Mesothelial cell of epicardium (in vitro differentiated cells): ENCODE measurements at regions not wholly inside any gene's neighbourhood (a gene's known extent, or its start where the extent isn't known, plus 50 kb on each side); places are given as distances from the start of the nearest gene placed in this dataset.

Experiments
- DNase-seq, 2 experiments: peaks; one replicate each; pipeline ENCODE4 v3.0.0; 2021; ENCODE audit warnings: low spot score in 2 of 2; ENCODE audit not compliant: unreplicated experiment in 2 of 2
- H3K27ac Mint-ChIP-seq: 2 replicates; pipeline ENCODE4 v1.8.0; 2021; ENCODE audit warnings: mixed read lengths
- H3K27me3 Mint-ChIP-seq: 2 replicates; pipeline ENCODE4 v1.8.0; 2021; ENCODE audit warnings: low read depth, mixed read lengths
- H3K36me3 Mint-ChIP-seq: 2 replicates; pipeline ENCODE4 v1.8.0; 2021; ENCODE audit warnings: mixed read lengths
- H3K4me1 Mint-ChIP-seq: 2 replicates; pipeline ENCODE4 v1.8.0; 2021; ENCODE audit warnings: mixed read lengths
- H3K4me3 Mint-ChIP-seq: 2 replicates; pipeline ENCODE4 v1.8.0; 2021; ENCODE audit warnings: mild to moderate bottlenecking, moderate library complexity, mixed read lengths
- H3K9me3 Mint-ChIP-seq: 2 replicates; pipeline ENCODE4 v1.8.0; 2021; ENCODE audit warnings: mixed read lengths
- TF ChIP-seq, protein P1 (sequence below): fragments of 200-600 bp; sonication (generic); IDR thresholded peaks from one replicate; pipeline ENCODE4 v1.5.0; 2021; ENCODE audit warnings: antibody characterized with exemption; ENCODE audit not compliant: unreplicated experiment

DNA sequence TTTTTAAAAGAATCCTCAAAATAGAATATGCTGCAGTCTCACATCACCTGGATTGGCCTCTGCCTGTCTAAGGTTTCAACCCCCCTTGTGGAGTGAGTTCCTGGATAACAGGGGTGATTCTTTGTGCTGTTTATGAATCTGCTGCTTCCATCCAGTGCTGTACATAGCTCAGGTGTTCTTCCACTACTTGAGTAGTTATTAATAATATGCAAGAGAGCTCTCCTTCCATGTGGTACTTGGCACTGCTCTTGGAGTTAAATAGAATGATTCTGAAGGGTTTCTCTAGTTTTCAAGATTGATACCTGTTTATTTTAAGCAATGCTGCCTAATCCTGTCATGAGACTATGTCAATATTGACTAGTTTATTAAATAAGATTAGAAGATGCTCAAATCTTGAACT lies 273.6 kb downstream of the RDH14 start:
- TF ChIP-seq, protein P1, sequence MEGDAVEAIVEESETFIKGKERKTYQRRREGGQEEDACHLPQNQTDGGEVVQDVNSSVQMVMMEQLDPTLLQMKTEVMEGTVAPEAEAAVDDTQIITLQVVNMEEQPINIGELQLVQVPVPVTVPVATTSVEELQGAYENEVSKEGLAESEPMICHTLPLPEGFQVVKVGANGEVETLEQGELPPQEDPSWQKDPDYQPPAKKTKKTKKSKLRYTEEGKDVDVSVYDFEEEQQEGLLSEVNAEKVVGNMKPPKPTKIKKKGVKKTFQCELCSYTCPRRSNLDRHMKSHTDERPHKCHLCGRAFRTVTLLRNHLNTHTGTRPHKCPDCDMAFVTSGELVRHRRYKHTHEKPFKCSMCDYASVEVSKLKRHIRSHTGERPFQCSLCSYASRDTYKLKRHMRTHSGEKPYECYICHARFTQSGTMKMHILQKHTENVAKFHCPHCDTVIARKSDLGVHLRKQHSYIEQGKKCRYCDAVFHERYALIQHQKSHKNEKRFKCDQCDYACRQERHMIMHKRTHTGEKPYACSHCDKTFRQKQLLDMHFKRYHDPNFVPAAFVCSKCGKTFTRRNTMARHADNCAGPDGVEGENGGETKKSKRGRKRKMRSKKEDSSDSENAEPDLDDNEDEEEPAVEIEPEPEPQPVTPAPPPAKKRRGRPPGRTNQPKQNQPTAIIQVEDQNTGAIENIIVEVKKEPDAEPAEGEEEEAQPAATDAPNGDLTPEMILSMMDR, result no peak
- H3K27ac Mint-ChIP-seq, result no peak overlapping the region
- H3K4me1 Mint-ChIP-seq, result peaks cover 9% of the 10 kb centered on the region
- no peaks in the 10 kb centered on the region for H3K27me3 Mint-ChIP-seq
- no peak for DNase-seq
- H3K4me3 Mint-ChIP-seq, result no peak overlapping the region
- no peaks in the 10 kb centered on the region for H3K36me3 Mint-ChIP-seq
- peaks cover 10% of the 10 kb centered on the region for H3K9me3 Mint-ChIP-seq

DNA sequence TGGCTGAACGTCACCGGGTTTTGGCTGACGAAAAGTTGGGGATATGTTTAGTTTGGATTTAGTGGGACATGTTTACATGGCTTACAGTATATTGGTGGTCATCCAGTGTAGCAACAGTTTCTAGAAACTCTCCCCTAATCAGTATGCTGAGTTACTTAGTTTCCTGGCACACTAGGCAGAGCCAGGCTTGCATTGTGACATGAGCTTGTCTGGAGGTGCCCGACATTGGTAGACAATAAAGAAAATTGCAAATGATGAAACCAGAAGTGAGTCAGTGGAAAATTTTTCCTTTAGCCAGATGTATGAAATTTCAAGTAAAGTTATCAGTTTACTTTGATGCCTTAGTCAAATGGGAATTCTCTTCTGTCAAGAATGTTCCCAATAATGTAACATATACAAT lies 276.1 kb downstream of the RDH14 start:
- no peak for DNase-seq
- Mint-ChIP-seq H3K36me3 (no peaks in the 10 kb centered on the region), H3K4me1 (peaks cover 3% of the 10 kb centered on the region), H3K4me3 (no peak overlapping the region), H3K27ac (no peak overlapping the region), H3K27me3 (no peaks in the 10 kb centered on the region), H3K9me3 (peaks cover 10% of the 10 kb centered on the region)
- TF ChIP-seq, protein P1, result no peak

DNA sequence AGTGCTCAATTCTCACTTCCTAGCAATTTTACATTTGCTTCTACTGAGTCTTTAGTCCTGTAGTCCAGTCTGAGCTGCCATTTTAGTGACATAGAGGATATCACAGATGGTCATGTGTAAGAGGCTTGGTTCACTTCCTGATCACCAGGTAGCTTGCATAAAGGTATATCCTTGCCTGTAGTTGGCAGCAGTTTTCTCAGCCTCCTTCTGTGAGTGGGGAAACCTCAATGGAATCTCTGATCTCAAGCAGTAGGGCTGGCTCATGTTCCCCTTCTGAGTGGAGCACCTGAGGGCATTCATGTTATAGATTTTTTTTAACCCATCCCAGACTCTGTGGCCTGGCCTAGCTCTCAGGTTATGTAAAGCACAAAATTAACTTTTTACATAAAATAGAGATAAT lies 278.4 kb downstream of the RDH14 start:
- Mint-ChIP-seq H3K27ac (no peak overlapping the region), H3K9me3 (peaks cover 12% of the 10 kb centered on the region), H3K27me3 (no peaks in the 10 kb centered on the region), H3K4me1 (no peaks in the 10 kb centered on the region), H3K4me3 (no peak overlapping the region), H3K36me3 (no peaks in the 10 kb centered on the region)
- TF ChIP-seq, protein P1, result no peak
- no peak for DNase-seq

DNA sequence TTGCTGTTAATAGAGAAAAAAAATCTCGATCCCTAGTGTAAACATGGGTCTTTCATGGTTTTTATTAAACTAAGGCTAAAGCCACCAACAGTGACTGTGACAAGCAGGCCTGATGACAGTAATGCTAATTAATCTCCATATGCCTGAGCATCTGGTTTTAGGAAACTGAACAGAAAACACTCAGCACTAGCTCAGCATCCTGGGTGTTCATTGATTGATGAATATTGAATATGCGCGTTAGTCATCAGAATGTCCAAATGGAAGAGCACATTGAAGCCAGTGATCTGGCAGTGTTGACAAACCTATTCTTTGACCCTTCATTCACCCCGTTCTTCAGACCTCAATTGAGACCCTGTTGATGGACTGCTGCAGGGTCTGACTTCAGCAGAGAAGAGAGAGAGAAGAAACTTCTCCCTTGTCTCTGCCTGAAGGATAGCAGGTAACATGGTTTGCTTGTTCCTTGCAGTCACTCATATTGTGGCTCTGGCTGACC lies 283.8 kb downstream of the RDH14 start:
- TF ChIP-seq, protein P1, result no peak
- Mint-ChIP-seq H3K9me3 (peaks cover 22% of the 10 kb centered on the region), H3K4me3 (no peak overlapping the region), H3K27me3 (no peaks in the 10 kb centered on the region), H3K4me1 (no peaks in the 10 kb centered on the region), H3K27ac (no peak overlapping the region), H3K36me3 (no peaks in the 10 kb centered on the region)
- no peak for DNase-seq

DNA sequence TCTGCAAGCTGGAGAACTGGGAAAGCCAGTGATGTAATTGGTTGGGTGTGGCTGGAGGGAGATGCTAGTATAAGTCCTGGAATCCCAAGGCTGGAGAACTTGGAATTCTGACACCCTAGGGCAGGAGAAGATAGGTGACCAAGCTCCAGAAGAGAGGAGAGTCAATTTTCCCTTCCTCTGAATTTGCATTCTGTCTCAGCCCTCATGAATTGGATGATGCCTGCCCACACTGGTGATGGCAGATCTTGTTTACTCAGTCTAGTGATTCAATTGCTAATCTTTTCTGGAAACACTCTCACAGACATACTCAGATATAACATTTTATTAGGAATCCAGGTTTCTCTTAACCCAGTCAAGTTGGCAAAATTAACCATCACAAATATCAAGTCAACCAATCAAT lies 287.2 kb downstream of the RDH14 start:
- no peak for DNase-seq
- H3K9me3 Mint-ChIP-seq, result peaks cover 22% of the 10 kb centered on the region
- TF ChIP-seq, protein P1, result no peak

DNA sequence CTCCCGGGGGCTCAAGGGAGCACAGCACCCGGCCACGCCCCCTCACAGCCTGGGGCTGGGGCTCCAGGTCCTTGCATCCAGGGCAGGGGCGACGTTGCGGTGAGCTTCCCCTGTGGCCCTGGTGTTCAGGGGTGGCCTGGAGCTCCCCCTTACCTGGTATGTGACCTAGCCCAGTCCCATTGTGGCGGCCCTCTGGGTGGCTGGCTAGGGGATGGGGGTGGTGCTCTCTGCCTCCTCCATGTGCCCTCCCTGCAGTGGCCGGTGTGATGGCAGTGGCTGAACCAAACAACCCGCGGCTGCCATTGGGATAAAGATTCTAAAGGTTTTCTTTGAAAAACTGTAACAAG lies 288.3 kb downstream of the RDH14 start:
- no peak for DNase-seq
- Mint-ChIP-seq H3K36me3 (no peaks in the 10 kb centered on the region), H3K4me1 (no peaks in the 10 kb centered on the region), H3K9me3 (peaks cover 21% of the 10 kb centered on the region), H3K27ac (no peak overlapping the region), H3K27me3 (no peaks in the 10 kb centered on the region), H3K4me3 (no peak overlapping the region)
- TF ChIP-seq, protein P1, result no peak

More for the DNA sequence above, 287.2 kb downstream of the RDH14 start:
- no peak overlapping the region for H3K27ac Mint-ChIP-seq
- H3K36me3 Mint-ChIP-seq, result no peaks in the 10 kb centered on the region
- no peak overlapping the region for H3K4me3 Mint-ChIP-seq
- H3K27me3 Mint-ChIP-seq, result no peaks in the 10 kb centered on the region
- H3K4me1 Mint-ChIP-seq, result no peaks in the 10 kb centered on the region
